HepG2 (cell line): ENCODE measurements at regions not wholly inside any gene's neighbourhood (a gene's known extent, or its start where the extent isn't known, plus 50 kb on each side); places are given as distances from the start of the nearest gene placed in this dataset.

Experiments
- ETV6 ChIP-seq: sonication (generic); formaldehyde crosslinking; conservative IDR thresholded peaks from 2 replicates; pipeline ENCODE4 v1.4.0; 2020; ENCODE audit warnings: missing genetic modification reagents
- NCOA5 ChIP-seq: sonication (generic); formaldehyde crosslinking; IDR thresholded peaks from 2 replicates; pipeline ENCODE4 v1.4.0; 2020; ENCODE audit warnings: missing genetic modification reagents
- TF ChIP-seq, protein P1 (sequence below): sonication (generic); formaldehyde crosslinking; IDR thresholded peaks from 2 replicates; pipeline ENCODE4 v1.4.0; 2020; ENCODE audit warnings: mild to moderate bottlenecking, missing genetic modification reagents

DNA sequence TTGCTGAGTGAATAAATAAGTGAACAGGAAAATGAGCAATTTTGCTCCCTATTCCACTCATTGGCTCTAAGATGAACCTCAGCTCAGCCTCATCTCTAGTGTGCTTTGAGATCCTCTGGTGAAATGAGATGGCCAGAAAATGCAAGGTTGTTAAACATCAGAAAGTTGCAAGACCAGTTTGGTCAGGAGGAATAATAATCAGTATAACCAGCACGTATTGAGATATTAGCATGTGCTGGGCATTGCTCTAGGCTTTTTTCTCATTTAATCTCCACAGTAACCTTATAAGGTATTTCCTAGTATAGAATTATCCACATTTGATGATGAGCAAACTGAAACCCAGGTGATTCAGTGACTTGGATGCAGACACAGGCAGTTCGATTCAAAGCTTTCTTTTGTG is 110.5 kb upstream of the PAK3 start:
- TF ChIP-seq, protein P1, sequence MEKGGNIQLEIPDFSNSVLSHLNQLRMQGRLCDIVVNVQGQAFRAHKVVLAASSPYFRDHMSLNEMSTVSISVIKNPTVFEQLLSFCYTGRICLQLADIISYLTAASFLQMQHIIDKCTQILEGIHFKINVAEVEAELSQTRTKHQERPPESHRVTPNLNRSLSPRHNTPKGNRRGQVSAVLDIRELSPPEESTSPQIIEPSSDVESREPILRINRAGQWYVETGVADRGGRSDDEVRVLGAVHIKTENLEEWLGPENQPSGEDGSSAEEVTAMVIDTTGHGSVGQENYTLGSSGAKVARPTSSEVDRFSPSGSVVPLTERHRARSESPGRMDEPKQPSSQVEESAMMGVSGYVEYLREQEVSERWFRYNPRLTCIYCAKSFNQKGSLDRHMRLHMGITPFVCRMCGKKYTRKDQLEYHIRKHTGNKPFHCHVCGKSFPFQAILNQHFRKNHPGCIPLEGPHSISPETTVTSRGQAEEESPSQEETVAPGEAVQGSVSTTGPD = no peak
- TF ChIP-seq ETV6 (no peak), NCOA5 (CRISPR knock-in tag) (no peak)
